Breast epithelium (tissue), 4 donors: ENCODE measurements at regions not wholly inside any gene's neighbourhood (a gene's known extent, or its start where the extent isn't known, plus 50 kb on each side); places are given as distances from the start of the nearest gene placed in this dataset.

Source experiments
- DNase-seq, 2 donors: peaks; one replicate each; pipeline ENCODE4 v3.0.0-alpha.2; 2019; ENCODE audit warnings: low spot score in 2 of 2
- H3K27ac ChIP-seq, 2 donors: fragments of 200-600 bp; sonication (generic) in 1 of 2; one replicate each; pipeline ENCODE4 v1.5.1; 2016 to 2019; ENCODE audit warnings: mild to moderate bottlenecking in 1 of 2
- H3K27me3 ChIP-seq, 2 donors: fragments of 200-600 bp; sonication (generic) in 1 of 2; one replicate each; pipeline versions ENCODE4 v1.5.1 to v1.6.0; 2017 to 2019; ENCODE audit warnings: control low read depth in 1 of 2, mild to moderate bottlenecking in 1 of 2
- H3K36me3 ChIP-seq: fragments of 200-600 bp; one replicate; pipeline ENCODE4 v1.5.1; 2019
- H3K4me1 ChIP-seq, 2 donors: fragments of 200-600 bp; sonication (generic); one replicate each; pipeline ENCODE4 v1.5.1; 2016 to 2019; ENCODE audit warnings: control low read depth in 1 of 2
- H3K4me3 ChIP-seq, 3 donors: fragments of 200-600 bp; sonication (generic); 1 replicate in 2 of 3; 2 replicates in 1 of 3; pipeline ENCODE4 v1.5.1; 2016 to 2019; ENCODE audit warnings: mild to moderate bottlenecking in 3 of 3, moderate library complexity in 2 of 3
- H3K9me3 ChIP-seq, 2 donors: fragments of 200-600 bp; sonication (generic) in 1 of 2; one replicate each; pipeline ENCODE4 v1.5.1; 2016 to 2019; ENCODE audit warnings: control low read depth in 1 of 2
- POLR2A ChIP-seq: fragments of 450-650 bp; IDR thresholded peaks from one replicate; pipeline ENCODE4 v1.6.1; 2016; ENCODE audit warnings: antibody characterized with exemption, mild to moderate bottlenecking, moderate library complexity
- POLR2AphosphoS5 ChIP-seq, 3 donors: sonication (generic); formaldehyde crosslinking; IDR thresholded peaks; one replicate each; pipeline ENCODE4 v1.6.1; 2017; ENCODE audit warnings: antibody characterized with exemption in 3 of 3
- intact Hi-C: fragments of 100-400 bp; cut with DNase I; formaldehyde crosslinking; loops from one replicate; pipeline ENCODE4 v1.15.1; 2023; ENCODE audit warnings: low total_unique reads
- TF ChIP-seq, protein P1 (sequence below), 3 donors: fragments of 450-650 bp; IDR thresholded peaks; one replicate each; pipeline ENCODE4 v1.5.1; 2016 to 2017; ENCODE audit warnings: antibody characterized with exemption in 3 of 3, mild to moderate bottlenecking in 3 of 3, moderate library complexity in 3 of 3

- Histone ChIP-seq H3K4me3 (no peak overlapping the region), H3K36me3 (no peaks in the 10 kb centered on the region), H3K9me3 (no peaks in the 10 kb centered on the region), H3K4me1 (no peaks in the 10 kb centered on the region), H3K27ac (no peak overlapping the region), H3K27me3 (no peaks in the 10 kb centered on the region)
- intact Hi-C loops, result no loop called here
- no peak for DNase-seq
- TF ChIP-seq POLR2A (no peak), POLR2AphosphoS5 (IDR thresholded peaks at IDR 0.05) (no peak)
- TF ChIP-seq, protein P1, sequence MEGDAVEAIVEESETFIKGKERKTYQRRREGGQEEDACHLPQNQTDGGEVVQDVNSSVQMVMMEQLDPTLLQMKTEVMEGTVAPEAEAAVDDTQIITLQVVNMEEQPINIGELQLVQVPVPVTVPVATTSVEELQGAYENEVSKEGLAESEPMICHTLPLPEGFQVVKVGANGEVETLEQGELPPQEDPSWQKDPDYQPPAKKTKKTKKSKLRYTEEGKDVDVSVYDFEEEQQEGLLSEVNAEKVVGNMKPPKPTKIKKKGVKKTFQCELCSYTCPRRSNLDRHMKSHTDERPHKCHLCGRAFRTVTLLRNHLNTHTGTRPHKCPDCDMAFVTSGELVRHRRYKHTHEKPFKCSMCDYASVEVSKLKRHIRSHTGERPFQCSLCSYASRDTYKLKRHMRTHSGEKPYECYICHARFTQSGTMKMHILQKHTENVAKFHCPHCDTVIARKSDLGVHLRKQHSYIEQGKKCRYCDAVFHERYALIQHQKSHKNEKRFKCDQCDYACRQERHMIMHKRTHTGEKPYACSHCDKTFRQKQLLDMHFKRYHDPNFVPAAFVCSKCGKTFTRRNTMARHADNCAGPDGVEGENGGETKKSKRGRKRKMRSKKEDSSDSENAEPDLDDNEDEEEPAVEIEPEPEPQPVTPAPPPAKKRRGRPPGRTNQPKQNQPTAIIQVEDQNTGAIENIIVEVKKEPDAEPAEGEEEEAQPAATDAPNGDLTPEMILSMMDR (IDR thresholded peaks at IDR 0.05), result no peak
These were observed 86.0 kb upstream of the ZNF236 start for GRCh38 chr18:76736309-76736708.

DNA sequence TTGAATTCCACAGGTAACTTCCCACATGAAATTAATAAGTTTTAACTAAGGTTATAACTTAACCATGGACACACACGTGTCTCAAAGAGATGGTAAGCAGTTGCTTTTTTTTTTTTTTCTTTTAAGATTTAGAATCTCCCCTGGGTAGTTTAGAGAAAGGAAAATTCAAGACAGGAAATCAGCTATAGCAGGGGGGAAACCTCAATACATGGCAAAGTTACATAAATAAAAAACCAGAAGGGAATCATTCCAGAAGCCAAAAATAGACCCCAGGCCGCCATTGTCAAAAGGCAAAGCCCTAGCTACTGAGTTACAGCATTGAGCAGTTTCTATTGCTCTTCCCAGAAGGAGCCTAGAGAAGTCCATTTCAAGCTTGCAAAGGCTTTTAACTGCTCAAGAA, 91.5 kb upstream of the ZNF236 start:
- TF ChIP-seq POLR2AphosphoS5 (IDR thresholded peaks at IDR 0.05) (no peak), POLR2A (no peak)
- TF ChIP-seq, protein P1 (IDR thresholded peaks at IDR 0.05), result no peak
- DNase-seq, result no peak
- intact Hi-C loops, result no loop called here

GRCh38 chr18:76727589-76727988, 94.8 kb upstream of the ZNF236 start:
- Histone ChIP-seq H3K4me1 (no peaks in the 10 kb centered on the region), H3K27ac (no peak overlapping the region), H3K36me3 (no peaks in the 10 kb centered on the region), H3K27me3 (no peaks in the 10 kb centered on the region), H3K9me3 (peaks cover 0 to 12% of the 10 kb centered on the region in 2 donors), H3K4me3 (no peak overlapping the region)
- TF ChIP-seq POLR2AphosphoS5 (IDR thresholded peaks at IDR 0.05), result no peak
- TF ChIP-seq, protein P1 (IDR thresholded peaks at IDR 0.05), result no peak
- no peak for DNase-seq
- intact Hi-C loops, result no loop called here

More for the DNA sequence above, 91.5 kb upstream of the ZNF236 start:
- Histone ChIP-seq H3K27ac (no peak overlapping the region), H3K27me3 (no peaks in the 10 kb centered on the region), H3K4me3 (no peak overlapping the region), H3K4me1 (no peaks in the 10 kb centered on the region), H3K36me3 (no peaks in the 10 kb centered on the region), H3K9me3 (peaks cover 0 to 12% of the 10 kb centered on the region in 2 donors)

GRCh38 chr18:76725445-76725844, 96.9 kb upstream of the ZNF236 start:
- TF ChIP-seq POLR2AphosphoS5 (IDR thresholded peaks at IDR 0.05), result no peak
- TF ChIP-seq, protein P1 (IDR thresholded peaks at IDR 0.05), result no peak
- TF ChIP-seq POLR2A, result no peak
- Histone ChIP-seq H3K27me3 (no peaks in the 10 kb centered on the region), H3K4me1 (no peaks in the 10 kb centered on the region), H3K4me3 (no peak overlapping the region), H3K9me3 (peaks cover 0 to 12% of the 10 kb centered on the region in 2 donors), H3K36me3 (no peaks in the 10 kb centered on the region), H3K27ac (no peak overlapping the region)
- intact Hi-C loops, result no loop called here
- DNase-seq, result no peak

DNA sequence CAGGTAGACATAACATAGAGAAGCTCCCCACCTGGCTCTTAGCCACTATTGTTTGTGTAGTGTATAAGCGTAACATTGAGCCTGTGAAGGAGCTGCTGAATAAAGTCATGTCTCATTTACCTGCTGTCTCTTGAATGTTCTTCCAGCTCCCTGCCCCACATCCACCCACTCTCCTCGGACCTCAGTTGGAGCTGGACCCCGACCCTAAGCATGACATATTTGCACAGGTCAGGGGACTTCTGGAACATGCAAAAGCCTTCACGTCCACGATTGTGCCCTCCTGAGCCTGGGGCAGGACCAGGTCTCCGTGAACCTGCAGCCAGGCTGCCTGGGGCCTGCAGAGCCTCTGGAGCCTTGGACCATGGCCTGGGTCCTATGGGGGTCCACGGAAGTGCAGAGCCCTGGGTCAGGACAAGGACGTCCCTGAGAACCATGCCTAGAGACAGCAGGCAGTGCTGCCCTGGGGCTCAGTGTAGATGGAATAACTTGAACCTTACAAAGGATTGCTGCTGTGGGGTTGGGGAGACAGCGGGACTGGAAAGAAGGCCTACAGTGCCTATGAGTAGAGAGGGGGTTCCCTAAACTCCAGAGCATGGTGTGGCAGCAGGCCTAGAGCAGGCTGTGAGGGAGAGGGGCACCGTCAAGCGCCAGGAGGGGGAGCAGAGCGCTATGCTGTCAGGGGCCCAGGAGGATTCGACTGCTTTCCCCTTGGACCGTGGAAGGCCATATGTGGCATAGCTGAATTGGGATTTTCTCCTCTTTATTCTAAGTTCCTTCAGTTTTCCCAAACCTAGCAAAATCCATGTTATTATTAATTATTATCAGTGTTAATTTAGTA, 99.9 kb upstream of the ZNF236 start:
- Histone ChIP-seq H3K27ac (no peak overlapping the region), H3K4me1 (no peaks in the 10 kb centered on the region), H3K9me3 (no peaks in the 10 kb centered on the region), H3K27me3 (no peaks in the 10 kb centered on the region), H3K36me3 (no peaks in the 10 kb centered on the region), H3K4me3 (no peak overlapping the region)
- TF ChIP-seq POLR2A (no peak), POLR2AphosphoS5 (IDR thresholded peaks at IDR 0.05) (no peak)
- TF ChIP-seq, protein P1 (IDR thresholded peaks at IDR 0.05), result no peak
- intact Hi-C loops, result no loop called here
- no peak for DNase-seq
